HCT116 (cell line): ENCODE measurements at regions not wholly inside any gene's neighbourhood (a gene's known extent, or its start where the extent isn't known, plus 50 kb on each side); places are given as distances from the start of the nearest gene placed in this dataset.

Source experiments
- EZH2 ChIP-seq: fragments of 200-600 bp; sonication (generic); IDR thresholded peaks from 2 replicates; pipeline ENCODE4 v1.6.1; 2017; ENCODE audit warnings: antibody characterized with exemption, mixed run types
- JUND ChIP-seq: IDR thresholded peaks from 2 replicates; pipeline ENCODE4 v1.6.1; 2012
- POLR2A ChIP-seq: IDR thresholded peaks from 2 replicates; pipeline ENCODE4 v1.7.0; 2011; ENCODE audit warnings: borderline replicate concordance; ENCODE audit not compliant: insufficient read depth, insufficient read length; ENCODE audit errors: extremely low read depth
- POLR2AphosphoS5 ChIP-seq: IDR thresholded peaks from 2 replicates; pipeline ENCODE4 v1.6.1; 2011; ENCODE audit warnings: mild to moderate bottlenecking, low read depth, low read length, moderate library complexity
- SP1 ChIP-seq: IDR thresholded peaks from 2 replicates; pipeline ENCODE4 v1.6.1; 2012; ENCODE audit warnings: low read depth
- SRF ChIP-seq: IDR thresholded peaks from 2 replicates; pipeline ENCODE4 v1.6.1; 2012; ENCODE audit warnings: low read depth
- TF ChIP-seq, protein P1 (sequence below), 3 experiments: fragments of 200-600 bp in 1 of 3; sonication (generic) in 1 of 3; IDR thresholded peaks in 2 of 3; conservative IDR thresholded peaks in 1 of 3; 2 replicates each; pipeline ENCODE4 v1.5.1; 2012 to 2017; ENCODE audit warnings: low read depth in 2 of 3, low read length in 2 of 3, antibody characterized with exemption in 1 of 3, borderline replicate concordance in 1 of 3, control low read depth in 1 of 3, mild to moderate bottlenecking in 1 of 3, mixed read lengths in 1 of 3, mixed run types in 1 of 3, moderate library complexity in 1 of 3; ENCODE audit not compliant: insufficient read depth in 1 of 3
- TF ChIP-seq, protein P2 (sequence below): IDR thresholded peaks from 2 replicates; pipeline ENCODE4 v1.6.1; 2012; ENCODE audit warnings: low read depth

DNA sequence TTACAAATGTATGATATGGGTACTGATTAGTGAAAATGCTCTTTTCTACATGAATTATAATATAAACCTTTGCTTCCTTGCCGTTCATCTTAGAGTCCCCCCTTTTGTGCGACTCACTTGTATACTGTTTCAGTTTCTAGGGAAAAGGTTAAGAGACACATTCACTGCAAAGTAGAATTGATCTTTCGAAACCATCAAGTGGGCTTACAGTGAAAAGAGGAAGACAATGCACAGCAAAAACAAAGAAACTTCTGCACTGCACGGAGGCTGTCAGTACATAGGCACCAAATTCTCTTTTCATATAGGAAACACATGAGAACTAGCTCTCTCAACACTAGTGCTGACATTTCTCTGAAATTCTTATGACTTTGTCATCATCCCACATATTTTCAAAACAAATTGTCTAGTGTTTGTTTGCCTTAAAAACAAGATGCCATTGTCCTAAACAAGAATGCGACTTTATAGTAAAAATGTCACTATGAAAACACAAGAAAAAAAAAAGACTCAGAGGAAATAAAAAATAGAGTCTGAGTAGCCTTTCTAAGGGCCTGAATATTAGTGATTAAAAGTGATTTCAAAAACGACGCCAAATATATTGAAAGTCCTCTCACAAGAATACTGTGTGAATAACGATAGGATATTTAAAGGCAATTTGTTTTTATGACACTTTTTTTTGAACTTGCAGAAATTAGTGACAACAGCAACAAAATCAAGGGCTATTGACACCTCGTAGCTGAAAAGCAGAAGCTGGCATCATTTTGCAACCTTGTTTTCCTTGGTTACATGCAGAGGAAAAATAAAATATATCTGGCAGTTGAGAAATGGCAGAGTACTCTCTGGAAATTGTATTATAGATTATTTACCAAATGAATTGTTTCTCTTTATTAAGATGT is 827.0 kb downstream of the BCL11A start:
- TF ChIP-seq SP1, result no peak
- TF ChIP-seq, protein P1, sequence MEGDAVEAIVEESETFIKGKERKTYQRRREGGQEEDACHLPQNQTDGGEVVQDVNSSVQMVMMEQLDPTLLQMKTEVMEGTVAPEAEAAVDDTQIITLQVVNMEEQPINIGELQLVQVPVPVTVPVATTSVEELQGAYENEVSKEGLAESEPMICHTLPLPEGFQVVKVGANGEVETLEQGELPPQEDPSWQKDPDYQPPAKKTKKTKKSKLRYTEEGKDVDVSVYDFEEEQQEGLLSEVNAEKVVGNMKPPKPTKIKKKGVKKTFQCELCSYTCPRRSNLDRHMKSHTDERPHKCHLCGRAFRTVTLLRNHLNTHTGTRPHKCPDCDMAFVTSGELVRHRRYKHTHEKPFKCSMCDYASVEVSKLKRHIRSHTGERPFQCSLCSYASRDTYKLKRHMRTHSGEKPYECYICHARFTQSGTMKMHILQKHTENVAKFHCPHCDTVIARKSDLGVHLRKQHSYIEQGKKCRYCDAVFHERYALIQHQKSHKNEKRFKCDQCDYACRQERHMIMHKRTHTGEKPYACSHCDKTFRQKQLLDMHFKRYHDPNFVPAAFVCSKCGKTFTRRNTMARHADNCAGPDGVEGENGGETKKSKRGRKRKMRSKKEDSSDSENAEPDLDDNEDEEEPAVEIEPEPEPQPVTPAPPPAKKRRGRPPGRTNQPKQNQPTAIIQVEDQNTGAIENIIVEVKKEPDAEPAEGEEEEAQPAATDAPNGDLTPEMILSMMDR (IDR thresholded peaks at IDR 0.05 in 2 of 3, conservative IDR thresholded peaks at IDR 0.05 in 1 of 3; ENCODE audit: borderline replicate concordance in 1 of 3, insufficient read depth in 1 of 3, low read depth in 2 of 3, low read length in 2 of 3), result no peak
- TF ChIP-seq JUND, result no peak
- no peak for TF ChIP-seq EZH2
- TF ChIP-seq POLR2AphosphoS5, result no peak
- TF ChIP-seq, protein P2, sequence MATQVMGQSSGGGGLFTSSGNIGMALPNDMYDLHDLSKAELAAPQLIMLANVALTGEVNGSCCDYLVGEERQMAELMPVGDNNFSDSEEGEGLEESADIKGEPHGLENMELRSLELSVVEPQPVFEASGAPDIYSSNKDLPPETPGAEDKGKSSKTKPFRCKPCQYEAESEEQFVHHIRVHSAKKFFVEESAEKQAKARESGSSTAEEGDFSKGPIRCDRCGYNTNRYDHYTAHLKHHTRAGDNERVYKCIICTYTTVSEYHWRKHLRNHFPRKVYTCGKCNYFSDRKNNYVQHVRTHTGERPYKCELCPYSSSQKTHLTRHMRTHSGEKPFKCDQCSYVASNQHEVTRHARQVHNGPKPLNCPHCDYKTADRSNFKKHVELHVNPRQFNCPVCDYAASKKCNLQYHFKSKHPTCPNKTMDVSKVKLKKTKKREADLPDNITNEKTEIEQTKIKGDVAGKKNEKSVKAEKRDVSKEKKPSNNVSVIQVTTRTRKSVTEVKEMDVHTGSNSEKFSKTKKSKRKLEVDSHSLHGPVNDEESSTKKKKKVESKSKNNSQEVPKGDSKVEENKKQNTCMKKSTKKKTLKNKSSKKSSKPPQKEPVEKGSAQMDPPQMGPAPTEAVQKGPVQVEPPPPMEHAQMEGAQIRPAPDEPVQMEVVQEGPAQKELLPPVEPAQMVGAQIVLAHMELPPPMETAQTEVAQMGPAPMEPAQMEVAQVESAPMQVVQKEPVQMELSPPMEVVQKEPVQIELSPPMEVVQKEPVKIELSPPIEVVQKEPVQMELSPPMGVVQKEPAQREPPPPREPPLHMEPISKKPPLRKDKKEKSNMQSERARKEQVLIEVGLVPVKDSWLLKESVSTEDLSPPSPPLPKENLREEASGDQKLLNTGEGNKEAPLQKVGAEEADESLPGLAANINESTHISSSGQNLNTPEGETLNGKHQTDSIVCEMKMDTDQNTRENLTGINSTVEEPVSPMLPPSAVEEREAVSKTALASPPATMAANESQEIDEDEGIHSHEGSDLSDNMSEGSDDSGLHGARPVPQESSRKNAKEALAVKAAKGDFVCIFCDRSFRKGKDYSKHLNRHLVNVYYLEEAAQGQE, result no peak
- no peak for TF ChIP-seq SRF
- no peak for TF ChIP-seq POLR2A
